ENCODE measurements at regions not wholly inside any gene's neighbourhood (a gene's known extent, or its start where the extent isn't known, plus 50 kb on each side); places are given as distances from the start of the nearest gene placed in this dataset.

GRCh38 chr2:195299600-195299999, 357.4 kb upstream of the SLC39A10 start:
- TF ChIP-seq CTCF (conservative IDR thresholded peaks at IDR 0.05; ENCODE audit: low read length) (no peak), EZH2phosphoT487 (IDR thresholded peaks at IDR 0.05; ENCODE audit: borderline replicate concordance) (no peak)
